Urinary bladder (tissue), 3 donors: ENCODE measurements at regions not wholly inside any gene's neighbourhood (a gene's known extent, or its start where the extent isn't known, plus 50 kb on each side); places are given as distances from the start of the nearest gene placed in this dataset.

Source experiments
- DNase-seq: peaks from one replicate; pipeline ENCODE4 v3.0.0-alpha.2; 2015; ENCODE audit errors: extremely low spot score
- H3K27ac ChIP-seq: one replicate; pipeline ENCODE4 v1.5.1; 2013; ENCODE audit warnings: low read depth, mild to moderate bottlenecking, moderate library complexity
- H3K36me3 ChIP-seq: one replicate; pipeline ENCODE4 v1.6.1; 2013; ENCODE audit warnings: mild to moderate bottlenecking, moderate library complexity; ENCODE audit not compliant: insufficient read depth
- H3K4me1 ChIP-seq: one replicate; pipeline ENCODE4 v1.6.1; 2013; ENCODE audit warnings: mild to moderate bottlenecking, moderate library complexity; ENCODE audit not compliant: insufficient read depth
- H3K4me3 ChIP-seq: one replicate; pipeline ENCODE4 v1.5.1; 2013; ENCODE audit warnings: low read depth, low read length
- WGBS: extraction: QIAGEN DNeasy Blood & Tissue Kit; methylation state at CpG from one replicate; pipeline ENCODE4 v1.1.7; 2013; 5-methylcytosine and 5-hydroxymethylcytosine counted together
- donor health status: healthy with polysubstance abuse.
- donor health status: healthy.

GRCh38 chr17:5793157-5793556 is 208.8 kb upstream of the NLRP1 start:
- no peak for DNase-seq
- H3K4me3 ChIP-seq: no peak overlapping the region
- 79% methylated on average over 4 of the region's 4 CpGs for WGBS

DNA sequence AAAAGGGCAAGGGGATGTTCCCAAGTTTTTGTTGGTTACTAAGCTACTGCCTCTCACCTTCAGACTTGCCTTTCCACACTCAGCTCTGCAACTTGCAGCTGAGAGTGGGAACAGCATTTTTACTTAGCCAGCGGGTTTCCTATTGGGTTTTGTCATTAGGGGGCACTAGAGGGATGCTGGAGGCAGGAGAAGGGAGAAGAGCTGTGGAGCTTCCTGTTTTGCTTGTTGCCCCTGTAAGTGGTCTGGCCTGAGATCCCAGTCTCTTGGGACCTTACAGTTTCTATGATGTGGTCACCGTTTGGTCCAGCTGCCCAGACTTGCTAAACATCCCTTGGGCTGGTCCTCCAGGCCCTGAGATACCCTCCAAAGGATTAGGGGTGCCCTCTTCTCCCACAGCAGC is 209.6 kb upstream of the NLRP1 start:
- WGBS: 29% methylated on average over 2 of the region's 2 CpGs
- Histone ChIP-seq H3K27ac (no peak overlapping the region), H3K4me1 (no peaks in the 10 kb centered on the region), H3K36me3 (no peaks in the 10 kb centered on the region), H3K4me3 (no peak overlapping the region)
- no peak for DNase-seq

More at GRCh38 chr17:5793157-5793556, 208.8 kb upstream of the NLRP1 start:
- H3K27ac ChIP-seq: no peak overlapping the region
- H3K4me1 ChIP-seq: no peaks in the 10 kb centered on the region
- H3K36me3 ChIP-seq: no peaks in the 10 kb centered on the region

DNA sequence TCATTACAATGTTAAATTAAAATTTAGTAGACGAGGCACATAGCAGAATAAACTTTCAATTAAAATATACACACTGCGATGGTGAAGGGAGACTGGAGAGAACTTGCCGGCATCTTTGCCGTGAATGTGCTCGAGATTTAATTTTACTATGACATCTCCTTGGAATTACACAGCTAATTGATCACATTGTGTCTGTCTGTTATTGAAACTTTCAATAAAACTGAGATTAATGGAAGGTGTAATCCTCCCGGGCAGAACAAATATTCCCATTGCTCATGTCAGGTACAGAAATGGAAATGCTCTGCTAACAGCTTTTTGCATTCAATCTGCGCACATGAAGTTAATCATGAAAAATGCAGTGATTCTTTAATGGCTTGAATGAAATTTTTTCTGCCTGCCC is 210.1 kb upstream of the NLRP1 start:
- H3K4me3 ChIP-seq: no peak overlapping the region
- H3K27ac ChIP-seq: no peak overlapping the region
- H3K36me3 ChIP-seq: no peaks in the 10 kb centered on the region
- no peaks in the 10 kb centered on the region for H3K4me1 ChIP-seq
- DNase-seq: no peak
- 88% methylated on average over 7 of the region's 7 CpGs for WGBS

GRCh38 chr17:5794881-5795506 is 210.7 kb upstream of the NLRP1 start:
- 79% methylated on average over 6 of the region's 6 CpGs for WGBS
- H3K36me3 ChIP-seq: no peaks in the 10 kb centered on the region
- H3K4me1 ChIP-seq: no peaks in the 10 kb centered on the region
- no peak for DNase-seq
- no peak overlapping the region for H3K27ac ChIP-seq
- H3K4me3 ChIP-seq: no peak overlapping the region

DNA sequence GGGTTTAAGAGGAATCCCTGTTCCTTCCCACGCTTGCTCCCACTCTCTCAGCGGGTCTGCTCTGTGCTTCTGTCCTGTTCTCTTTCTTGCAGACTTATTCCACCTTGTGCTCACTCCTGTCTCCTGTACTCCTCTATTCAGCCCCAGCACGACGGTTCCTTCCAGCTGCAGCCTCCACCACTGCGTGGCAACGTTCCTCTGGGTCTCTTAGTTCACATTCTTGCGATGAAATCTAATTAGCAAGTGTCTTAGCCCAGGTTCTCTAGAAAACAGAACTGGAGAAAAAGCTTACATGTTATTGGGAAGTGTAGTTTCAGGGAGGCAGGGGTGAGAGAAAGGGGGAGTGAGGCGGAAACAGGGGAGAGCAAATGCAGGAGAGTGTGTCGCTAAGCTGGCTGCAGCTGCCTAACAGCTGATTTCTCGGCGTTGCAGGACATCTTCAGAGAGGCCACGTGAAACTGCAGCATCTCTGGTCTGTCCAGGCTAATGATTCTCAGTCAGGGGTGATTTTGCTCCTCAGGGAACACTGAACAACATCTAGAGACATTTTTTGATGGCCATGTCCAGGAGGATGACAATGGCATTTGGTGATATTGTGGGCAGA is 213.2 kb upstream of the NLRP1 start:
- Histone ChIP-seq H3K36me3 (no peaks in the 10 kb centered on the region), H3K27ac (no peak overlapping the region), H3K4me1 (no peaks in the 10 kb centered on the region), H3K4me3 (no peak overlapping the region)
- 30% methylated on average over 12 of the region's 12 CpGs for WGBS
- DNase-seq: no peak

GRCh38 chr17:5798094-5798493 is 213.8 kb upstream of the NLRP1 start:
- no peaks in the 10 kb centered on the region for H3K4me1 ChIP-seq
- H3K36me3 ChIP-seq: no peaks in the 10 kb centered on the region
- no peak for DNase-seq
- WGBS: 46% methylated on average over 4 of the region's 4 CpGs
- H3K27ac ChIP-seq: no peak overlapping the region
- H3K4me3 ChIP-seq: no peak overlapping the region

GRCh38 chr17:5800131-5800530 is 215.8 kb upstream of the NLRP1 start:
- Histone ChIP-seq H3K27ac (no peak overlapping the region), H3K4me3 (no peak overlapping the region), H3K4me1 (no peaks in the 10 kb centered on the region), H3K36me3 (no peaks in the 10 kb centered on the region)
- no peak for DNase-seq
- WGBS: 45% methylated on average over 9 of the region's 9 CpGs

DNA sequence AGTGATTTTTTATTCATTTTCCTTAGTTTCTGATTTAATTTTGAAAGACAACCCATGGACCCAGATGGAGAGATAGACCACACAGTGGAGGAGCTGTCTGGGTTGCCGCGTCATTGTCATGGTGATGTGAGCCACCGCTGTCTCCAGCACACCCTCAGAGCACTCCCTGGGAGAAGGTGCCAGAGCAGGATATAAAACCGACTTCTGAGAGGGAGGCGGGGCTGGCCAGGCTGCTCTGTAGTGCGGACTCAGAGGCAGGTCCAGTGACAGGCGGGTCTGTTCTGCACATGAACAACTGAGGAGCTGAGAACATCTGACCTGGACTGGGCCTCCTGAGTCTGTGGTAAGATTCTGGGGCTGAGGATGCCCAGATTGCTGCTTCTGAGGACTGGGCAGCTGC is 216.3 kb upstream of the NLRP1 start:
- no peak overlapping the region for H3K27ac ChIP-seq
- H3K4me1 ChIP-seq: no peaks in the 10 kb centered on the region
- DNase-seq: no peak
- WGBS: 10% methylated on average over 7 of the region's 7 CpGs
- H3K36me3 ChIP-seq: no peaks in the 10 kb centered on the region
- no peak overlapping the region for H3K4me3 ChIP-seq

DNA sequence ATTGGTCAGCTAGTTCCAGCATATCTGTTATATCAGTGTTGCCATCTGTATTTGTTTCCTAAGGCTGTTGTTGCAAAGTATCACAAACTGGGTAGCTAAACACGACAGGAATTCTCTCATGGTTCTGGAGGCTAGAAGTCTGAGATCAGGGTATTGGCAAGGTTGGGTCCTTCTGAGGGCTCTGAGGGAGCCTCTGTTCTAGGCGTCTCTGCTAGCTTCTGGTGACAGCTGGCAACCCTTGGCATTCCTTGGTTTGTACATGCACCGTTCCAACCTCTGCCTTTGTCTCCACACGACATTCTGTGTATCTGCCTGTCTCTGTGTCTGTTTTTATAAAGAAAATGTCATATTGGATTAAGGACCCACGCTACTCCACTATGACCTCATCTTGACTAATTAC is 219.9 kb upstream of the NLRP1 start:
- WGBS: 71% methylated on average over 5 of the region's 5 CpGs
- Histone ChIP-seq H3K4me3 (no peak overlapping the region), H3K36me3 (no peaks in the 10 kb centered on the region), H3K4me1 (no peaks in the 10 kb centered on the region), H3K27ac (no peak overlapping the region)
- no peak for DNase-seq

- DNase-seq: no peak
- Histone ChIP-seq H3K4me1 (no peaks in the 10 kb centered on the region), H3K36me3 (no peaks in the 10 kb centered on the region), H3K4me3 (no peak overlapping the region), H3K27ac (no peak overlapping the region)
- 90% methylated on average over 1 of the region's 1 CpG for WGBS
Observed at GRCh38 chr17:5809056-5809455, 224.7 kb upstream of the NLRP1 start.

GRCh38 chr17:5809580-5810188 is 225.4 kb upstream of the NLRP1 start:
- DNase-seq: no peak
- H3K27ac ChIP-seq: no peak overlapping the region
- WGBS: 72% methylated on average over 3 of the region's 3 CpGs
- no peaks in the 10 kb centered on the region for H3K36me3 ChIP-seq
- no peaks in the 10 kb centered on the region for H3K4me1 ChIP-seq
- H3K4me3 ChIP-seq: no peak overlapping the region

GRCh38 chr17:5812590-5812989 is 228.3 kb upstream of the NLRP1 start:
- 87% methylated on average over 5 of the region's 5 CpGs for WGBS

GRCh38 chr17:5813357-5813756 is 229.0 kb upstream of the NLRP1 start:
- Histone ChIP-seq H3K4me3 (no peak overlapping the region), H3K36me3 (no peaks in the 10 kb centered on the region), H3K4me1 (no peaks in the 10 kb centered on the region), H3K27ac (no peak overlapping the region)
- no peak for DNase-seq
- 64% methylated on average over 2 of the region's 2 CpGs for WGBS

More at GRCh38 chr17:5812590-5812989, 228.3 kb upstream of the NLRP1 start:
- H3K4me1 ChIP-seq: no peaks in the 10 kb centered on the region
- DNase-seq: no peak
- H3K27ac ChIP-seq: no peak overlapping the region
- H3K36me3 ChIP-seq: no peaks in the 10 kb centered on the region
- H3K4me3 ChIP-seq: no peak overlapping the region

DNA sequence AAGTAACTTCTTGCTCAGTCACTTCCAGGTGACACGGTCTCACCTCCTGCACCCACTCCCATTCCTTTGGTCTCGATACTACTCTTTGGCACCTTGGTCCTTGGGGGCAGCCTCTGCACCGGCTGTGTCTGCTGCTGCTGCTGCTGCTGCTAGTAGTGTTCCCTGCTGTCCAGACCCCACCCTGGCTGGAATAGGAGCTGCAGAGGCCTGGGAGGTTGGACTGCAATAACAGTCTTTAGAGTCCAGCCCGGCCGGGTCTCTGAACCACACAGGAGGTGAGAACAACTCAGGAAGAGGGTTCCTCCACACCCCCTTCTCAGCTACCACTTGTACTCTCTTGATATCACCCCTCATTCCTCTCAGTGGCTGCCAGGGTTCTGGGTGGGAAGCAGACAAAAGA is 231.1 kb upstream of the NLRP1 start:
- DNase-seq: no peak
- WGBS: 78% methylated on average over 5 of the region's 5 CpGs
- H3K4me3 ChIP-seq: no peak overlapping the region
- no peak overlapping the region for H3K27ac ChIP-seq
- H3K4me1 ChIP-seq: no peaks in the 10 kb centered on the region
- no peaks in the 10 kb centered on the region for H3K36me3 ChIP-seq
